ENCODE measurements at regions not wholly inside any gene's neighbourhood (a gene's known extent, or its start where the extent isn't known, plus 50 kb on each side); places are given as distances from the start of the nearest gene placed in this dataset.

- no peak for DNase-seq (ENCODE audit: extremely low spot score, insufficient read length, low read depth)
- FAIRE-seq, result no peak
These were observed 310.0 kb downstream of the HRH4 start for GRCh38 chr18:24770311-24771024.

GRCh38 chr18:24771300-24771699, 310.9 kb downstream of the HRH4 start:
- FAIRE-seq (no peak), DNase-seq (ENCODE audit: extremely low spot score, insufficient read length, low read depth) (no peak)

DNA sequence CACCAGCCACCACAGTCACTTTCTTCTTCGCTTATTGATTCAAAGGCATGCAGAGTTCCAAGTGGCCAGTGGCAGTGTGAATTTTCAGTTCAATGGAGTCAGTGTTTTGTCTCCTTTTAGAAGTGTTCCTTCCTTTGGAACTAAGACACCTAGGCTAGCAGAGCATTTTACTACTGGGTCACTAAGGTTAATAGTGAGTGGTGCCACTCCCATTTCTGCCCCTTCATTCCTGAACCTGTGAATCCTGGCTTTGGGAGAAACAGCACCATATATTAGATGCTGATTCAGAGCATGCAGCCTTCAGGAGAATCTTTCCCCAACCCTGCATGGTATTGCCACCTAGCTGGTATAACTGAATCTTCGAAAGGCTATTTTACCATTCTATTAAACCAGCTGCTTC, 312.7 kb downstream of the HRH4 start:
- DNase-seq (ENCODE audit: extremely low spot score, insufficient read length, low read depth) (no peak), FAIRE-seq (no peak)

DNA sequence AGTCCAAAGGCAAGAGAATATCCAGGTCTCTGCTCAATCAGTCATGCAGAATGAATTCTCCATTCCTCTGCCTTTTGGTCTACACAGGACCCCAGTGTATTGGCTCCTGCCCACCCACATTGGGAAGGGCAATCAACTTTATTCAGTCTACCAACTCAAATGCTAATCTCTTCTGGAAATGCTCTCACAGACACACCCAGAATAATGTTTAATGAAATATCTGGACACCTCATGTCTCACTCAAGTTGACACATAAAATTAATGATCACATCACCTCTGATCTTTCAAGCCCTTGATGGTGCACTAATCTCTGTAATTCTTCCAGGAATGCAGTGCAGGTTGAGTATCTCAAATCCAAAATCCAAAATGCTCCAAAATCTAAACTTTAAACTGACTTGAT, 315.6 kb downstream of the HRH4 start:
- DNase-seq (ENCODE audit: extremely low spot score, insufficient read length, low read depth) (no peak), FAIRE-seq (no peak)

DNA sequence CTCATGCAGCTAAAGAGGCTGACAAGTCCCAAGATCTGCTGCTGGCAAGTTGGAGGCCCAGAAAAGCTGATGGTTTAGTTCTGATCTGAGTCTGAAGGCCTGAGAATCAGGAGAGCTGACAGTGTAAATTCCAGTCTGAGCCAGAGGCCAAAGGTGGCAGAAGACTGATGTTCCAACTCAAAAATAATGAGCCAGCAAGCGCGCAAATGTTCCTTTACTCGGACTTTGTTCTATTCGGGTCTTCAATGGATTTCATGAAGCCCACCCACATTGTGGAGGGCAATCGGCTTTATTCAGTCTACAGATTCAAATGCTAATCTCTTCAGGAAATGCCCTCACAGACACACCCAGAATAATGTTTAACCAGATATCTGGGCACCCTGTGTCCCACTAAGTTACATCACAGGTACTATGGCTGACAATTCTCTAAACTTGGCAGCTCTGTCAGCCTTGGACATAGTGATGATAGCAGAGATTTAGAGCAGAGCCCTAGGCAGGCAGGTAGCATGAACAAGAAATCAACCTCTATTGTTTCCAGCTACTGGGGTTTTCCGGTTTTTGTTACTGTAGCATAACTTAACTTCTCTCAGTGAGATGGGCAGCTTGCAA, 318.5 kb downstream of the HRH4 start:
- FAIRE-seq, result no peak

DNA sequence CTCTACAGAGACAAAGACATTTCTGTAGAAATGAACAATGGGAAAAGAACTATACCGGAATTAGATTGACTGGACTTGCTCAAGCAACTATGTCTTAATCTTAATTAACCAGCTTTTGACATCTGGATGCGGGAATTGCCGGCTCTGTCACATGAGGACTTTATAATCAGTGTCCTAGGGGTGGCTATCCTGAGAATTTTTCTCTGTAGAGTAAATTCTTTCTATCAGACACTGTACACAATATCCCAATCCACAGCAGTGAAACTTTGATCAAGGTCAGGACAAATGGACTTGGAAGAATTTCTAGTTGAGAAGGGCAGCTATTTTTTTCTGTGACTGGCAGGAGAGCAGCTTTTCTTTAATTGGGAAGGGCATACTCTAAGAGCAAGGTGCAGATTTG, 322.1 kb downstream of the HRH4 start:
- DNase-seq (ENCODE audit: extremely low spot score, insufficient read length, low read depth) (no peak), FAIRE-seq (no peak)

More for the DNA sequence above, 318.5 kb downstream of the HRH4 start:
- DNase-seq (ENCODE audit: extremely low spot score, insufficient read length, low read depth), result no peak

DNA sequence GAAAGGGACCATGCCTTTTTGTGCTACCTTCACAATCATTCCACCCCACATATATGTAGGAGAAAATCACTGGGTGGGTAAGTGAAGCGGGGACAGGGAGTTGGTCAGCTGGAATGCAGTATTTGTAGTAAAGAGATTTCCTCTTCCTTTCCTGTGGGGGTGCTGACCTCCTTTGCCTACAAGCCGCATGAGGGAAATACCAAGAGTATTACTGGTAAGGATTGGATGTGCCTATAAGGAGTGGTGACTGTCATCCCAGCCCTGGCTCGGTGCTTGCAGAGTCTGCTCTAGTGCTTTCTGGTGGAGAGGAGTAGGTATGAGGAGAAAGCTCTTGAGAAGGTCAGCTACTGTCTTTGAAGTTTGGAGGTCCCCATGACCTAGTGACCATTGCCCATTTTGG, 324.6 kb downstream of the HRH4 start:
- no peak for DNase-seq (ENCODE audit: extremely low spot score, insufficient read length, low read depth)

DNA sequence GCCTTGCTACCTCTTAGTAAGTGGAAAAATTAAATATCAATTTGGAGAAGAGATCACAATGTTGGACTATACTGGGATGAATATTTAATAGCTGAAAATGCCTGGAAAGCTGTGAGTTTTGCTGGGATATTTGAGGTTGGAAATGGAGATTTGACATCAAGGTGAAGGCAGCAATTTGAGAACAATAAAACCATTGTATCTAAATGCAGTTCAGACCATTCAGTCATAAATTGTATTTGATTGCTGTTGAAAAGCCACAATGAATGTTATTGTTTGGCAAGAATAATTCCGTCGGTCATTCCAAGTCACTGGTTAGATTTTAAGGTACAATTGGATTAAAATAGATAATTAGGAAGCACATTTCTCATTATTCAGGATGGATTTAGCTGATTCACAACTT, 325.6 kb downstream of the HRH4 start:
- FAIRE-seq, result no peak

More for the DNA sequence above, 324.6 kb downstream of the HRH4 start:
- no peak for FAIRE-seq

GRCh38 chr18:24790347-24790746, 329.9 kb downstream of the HRH4 start:
- DNase-seq (ENCODE audit: extremely low spot score, insufficient read length, low read depth), result no peak
- FAIRE-seq, result no peak

More for the DNA sequence above, 325.6 kb downstream of the HRH4 start:
- no peak for DNase-seq (ENCODE audit: extremely low spot score, insufficient read length, low read depth)

- FAIRE-seq (no peak), DNase-seq (ENCODE audit: extremely low spot score, insufficient read length, low read depth) (no peak)
These were observed 331.5 kb downstream of the HRH4 start for GRCh38 chr18:24791751-24792545.

DNA sequence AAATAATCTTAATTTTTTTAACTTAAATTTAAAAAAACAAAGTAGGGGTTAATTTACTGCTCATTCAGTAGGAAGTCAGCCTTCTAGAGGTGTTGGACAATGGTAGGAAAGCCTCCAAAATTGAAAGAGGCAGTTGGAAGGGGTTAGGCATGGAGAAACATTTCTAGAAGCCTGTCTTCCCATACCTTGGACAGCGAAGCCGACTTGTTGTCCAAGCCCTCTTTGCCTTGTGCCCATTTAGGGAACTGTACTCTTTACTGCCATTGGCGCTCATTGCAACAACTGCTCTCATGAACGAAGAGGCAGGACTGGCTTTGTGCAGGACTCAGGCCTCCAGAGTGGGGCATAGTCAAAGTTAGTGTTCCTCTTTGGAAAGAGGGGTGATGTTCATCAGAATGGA, 333.3 kb downstream of the HRH4 start:
- FAIRE-seq (no peak), DNase-seq (ENCODE audit: extremely low spot score, insufficient read length, low read depth) (no peak)

DNA sequence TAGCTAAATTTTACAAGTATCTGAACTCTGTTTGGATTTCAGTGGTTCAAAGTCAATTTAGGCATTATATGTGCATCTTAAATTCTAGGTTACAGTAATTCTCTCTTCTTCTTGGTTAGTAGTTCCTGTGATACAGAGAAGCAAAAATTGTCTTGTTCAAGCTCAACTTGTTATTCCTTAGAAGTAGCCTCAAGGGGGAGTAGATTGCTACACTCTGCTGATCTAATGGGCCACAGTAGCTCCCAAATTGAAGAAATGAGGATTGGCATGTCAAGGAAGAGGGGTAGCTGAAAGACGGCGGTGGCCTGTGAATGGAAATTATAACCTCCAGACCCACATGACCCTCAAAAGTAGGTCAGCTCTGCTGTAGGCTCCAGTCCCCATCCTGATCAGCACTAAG, 334.7 kb downstream of the HRH4 start:
- no peak for FAIRE-seq
- no peak for DNase-seq (ENCODE audit: extremely low spot score, insufficient read length, low read depth)

- no peak for DNase-seq (ENCODE audit: extremely low spot score, insufficient read length, low read depth)
- FAIRE-seq, result no peak
These were observed 337.5 kb downstream of the HRH4 start for GRCh38 chr18:24797981-24798380.

GRCh38 chr18:24799176-24799575, 338.7 kb downstream of the HRH4 start:
- DNase-seq (ENCODE audit: extremely low spot score, insufficient read length, low read depth) (no peak), FAIRE-seq (no peak)

GRCh38 chr18:24799720-24800119, 339.3 kb downstream of the HRH4 start:
- FAIRE-seq (no peak), DNase-seq (ENCODE audit: extremely low spot score, insufficient read length, low read depth) (no peak)

- FAIRE-seq (no peak), DNase-seq (ENCODE audit: extremely low spot score, insufficient read length, low read depth) (no peak)
These were observed 340.6 kb downstream of the HRH4 start for GRCh38 chr18:24801001-24801400.

- DNase-seq (ENCODE audit: extremely low spot score, insufficient read length, low read depth) (no peak), FAIRE-seq (no peak)
These were observed 342.0 kb downstream of the HRH4 start for GRCh38 chr18:24802456-24802855.

DNA sequence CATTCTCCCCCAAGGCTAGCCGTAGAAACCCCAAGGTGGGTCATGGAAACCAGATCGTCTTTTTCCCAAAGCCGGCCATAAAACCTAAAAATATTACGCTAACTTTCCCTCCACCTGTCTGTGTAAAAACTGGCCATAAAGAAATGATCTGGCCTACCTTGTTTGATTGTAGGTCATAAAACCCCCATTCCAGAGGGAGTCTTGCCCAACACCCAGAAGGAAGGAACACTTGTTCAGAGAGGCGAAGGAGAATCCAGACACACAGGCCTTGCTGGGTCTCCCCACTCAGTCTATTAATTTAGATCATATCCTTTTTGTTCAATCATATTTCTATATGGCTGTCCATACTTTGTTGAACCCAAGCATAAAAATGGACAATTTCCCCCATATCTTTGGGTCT, 344.7 kb downstream of the HRH4 start:
- FAIRE-seq (no peak), DNase-seq (ENCODE audit: extremely low spot score, insufficient read length, low read depth) (no peak)

- no peak for FAIRE-seq
- DNase-seq (ENCODE audit: extremely low spot score, insufficient read length, low read depth), result no peak
These were observed 348.9 kb downstream of the HRH4 start for GRCh38 chr18:24809173-24809950.

- no peak for DNase-seq (ENCODE audit: extremely low spot score, insufficient read length, low read depth)
- FAIRE-seq, result no peak
These were observed 350.3 kb downstream of the HRH4 start for GRCh38 chr18:24810561-24811305.

All from GM18507 (cell line).